H9 (cell line): ENCODE measurements at regions not wholly inside any gene's neighbourhood (a gene's known extent, or its start where the extent isn't known, plus 50 kb on each side); places are given as distances from the start of the nearest gene placed in this dataset.

Experiments used
- DNase-seq: peaks from one replicate; pipeline ENCODE4 v3.0.0-alpha.2; 2017
- H2AFZ ChIP-seq: one replicate; pipeline ENCODE4 v1.6.1; 2013; ENCODE audit warnings: mild to moderate bottlenecking, low read length, control low read depth, moderate library complexity
- H2AK5ac ChIP-seq: 2 replicates; pipeline ENCODE4 v1.6.1; 2013; ENCODE audit warnings: low read length, control low read depth, mixed read lengths; ENCODE audit not compliant: insufficient read length
- H2BK120ac ChIP-seq: one replicate; pipeline ENCODE4 v1.6.1; 2013; ENCODE audit warnings: low read depth, mild to moderate bottlenecking, low read length, control low read depth, inconsistent platforms; ENCODE audit not compliant: poor library complexity, severe bottlenecking
- H2BK12ac ChIP-seq: 2 replicates; pipeline ENCODE4 v1.6.1; 2013; ENCODE audit warnings: low read length, control low read depth, mixed read lengths, low read depth; ENCODE audit not compliant: insufficient read length
- H2BK15ac ChIP-seq: 2 replicates; pipeline ENCODE4 v1.6.1; 2013; ENCODE audit warnings: low read depth, low read length, control low read depth
- H2BK20ac ChIP-seq: one replicate; pipeline ENCODE4 v1.6.1; 2013; ENCODE audit warnings: low read depth, mild to moderate bottlenecking, low read length, control low read depth, inconsistent platforms; ENCODE audit not compliant: poor library complexity, severe bottlenecking
- H2BK5ac ChIP-seq: 2 replicates; pipeline ENCODE4 v1.6.1; 2013; ENCODE audit warnings: low read length, control low read depth, mixed read lengths; ENCODE audit not compliant: insufficient read length
- H3K14ac ChIP-seq: 2 replicates; pipeline ENCODE4 v1.6.1; 2013; ENCODE audit warnings: low read length, control low read depth; ENCODE audit not compliant: insufficient read depth
- H3K18ac ChIP-seq: 2 replicates; pipeline ENCODE4 v1.6.1; 2013; ENCODE audit warnings: low read depth, mild to moderate bottlenecking, mixed read lengths, low read length, control low read depth; ENCODE audit not compliant: insufficient read length
- H3K23ac ChIP-seq: 2 replicates; pipeline ENCODE4 v1.6.1; 2013; ENCODE audit warnings: low read length, control low read depth, mixed read lengths, low read depth; ENCODE audit not compliant: insufficient read length
- H3K23me2 ChIP-seq: 2 replicates; pipeline ENCODE4 v1.6.1; 2013; ENCODE audit warnings: low read depth, mild to moderate bottlenecking, mixed read lengths, low read length, control low read depth; ENCODE audit not compliant: insufficient read length, poor library complexity, severe bottlenecking
- H3K27ac ChIP-seq: 2 replicates; pipeline ENCODE4 v1.5.1; 2013; ENCODE audit warnings: low read length, control low read depth, mixed read lengths, low read depth; ENCODE audit not compliant: insufficient read length
- H3K27me3 ChIP-seq: 2 replicates; pipeline ENCODE4 v1.6.1; 2013; ENCODE audit warnings: low read length, control low read depth, inconsistent platforms; ENCODE audit not compliant: insufficient read depth
- H3K4ac ChIP-seq: 2 replicates; pipeline ENCODE4 v1.6.1; 2013; ENCODE audit warnings: low read depth, mild to moderate bottlenecking, control low read depth, inconsistent platforms, low read length, moderate library complexity
- H3K4me1 ChIP-seq: 2 replicates; pipeline ENCODE4 v1.6.1; 2013; ENCODE audit warnings: low read length, control low read depth, inconsistent platforms; ENCODE audit not compliant: insufficient read depth
- H3K4me2 ChIP-seq: 2 replicates; pipeline ENCODE4 v1.6.1; 2013; ENCODE audit warnings: low read length, control low read depth, mixed read lengths; ENCODE audit not compliant: insufficient read length, insufficient read depth
- H3K56ac ChIP-seq: 2 replicates; pipeline ENCODE4 v1.6.1; 2013; ENCODE audit warnings: low read depth, mild to moderate bottlenecking, mixed read lengths, low read length, control low read depth; ENCODE audit not compliant: insufficient read length
- H3K79me1 ChIP-seq: 2 replicates; pipeline ENCODE4 v1.6.1; 2013; ENCODE audit warnings: low read depth, mild to moderate bottlenecking, moderate library complexity, low read length, control low read depth, inconsistent platforms; ENCODE audit not compliant: insufficient read depth, poor library complexity, severe bottlenecking
- H3K79me2 ChIP-seq: 2 replicates; pipeline ENCODE4 v1.6.1; 2013; ENCODE audit warnings: low read length, control low read depth, inconsistent platforms; ENCODE audit not compliant: insufficient read depth
- H3K9ac ChIP-seq: 2 replicates; pipeline ENCODE4 v1.6.1; 2013; ENCODE audit warnings: low read length, control low read depth, mixed read lengths; ENCODE audit not compliant: insufficient read length; ENCODE audit errors: extremely low read depth
- H3K9me3 ChIP-seq: one replicate; pipeline ENCODE4 v1.6.1; 2013; ENCODE audit warnings: low read depth, low read length, inconsistent platforms; ENCODE audit not compliant: control insufficient read depth
- H3T11ph ChIP-seq: one replicate; pipeline ENCODE4 v1.6.1; 2013; ENCODE audit warnings: mild to moderate bottlenecking, low read length, control low read depth, inconsistent platforms
- H4K20me1 ChIP-seq: one replicate; pipeline ENCODE4 v1.6.1; 2013; ENCODE audit not compliant: control insufficient read depth, insufficient read length, insufficient read depth
- H4K5ac ChIP-seq: 2 replicates; pipeline ENCODE4 v1.6.1; 2013; ENCODE audit warnings: low read depth, mild to moderate bottlenecking, mixed read lengths, low read length, control low read depth; ENCODE audit not compliant: insufficient read length
- H4K8ac ChIP-seq: replicated peaks from 2 replicates; pipeline ENCODE4 v1.6.1; 2013; ENCODE audit warnings: low read length, control low read depth, mixed read lengths, low read depth; ENCODE audit not compliant: insufficient read length
- H4K91ac ChIP-seq: 2 replicates; pipeline ENCODE4 v1.6.1; 2013; ENCODE audit warnings: low read depth, mild to moderate bottlenecking, moderate library complexity, mixed read lengths, low read length, control low read depth; ENCODE audit not compliant: insufficient read length
- H3K27ac Mint-ChIP-seq, 3 experiments: 2 replicates in 2 of 3; 3 replicates in 1 of 3; pipeline ENCODE4 v1.8.0; 2020 to 2021; ENCODE audit warnings: mixed read lengths in 3 of 3, mild to moderate bottlenecking in 1 of 3, moderate library complexity in 1 of 3
- H3K27me3 Mint-ChIP-seq: 2 replicates; pipeline ENCODE4 v1.8.0; 2021; ENCODE audit warnings: low read depth, mild to moderate bottlenecking, moderate library complexity, mixed read lengths
- H3K36me3 Mint-ChIP-seq, 3 experiments: 2 replicates in 2 of 3; 3 replicates in 1 of 3; pipeline ENCODE4 v1.8.0; 2020 to 2021; ENCODE audit warnings: low read depth in 3 of 3, mixed read lengths in 3 of 3; ENCODE audit not compliant: insufficient read depth in 1 of 3
- H3K4me1 Mint-ChIP-seq, 2 experiments: 2 replicates each; pipeline ENCODE4 v1.8.0; 2020; ENCODE audit warnings: mixed read lengths in 2 of 2
- H3K4me3 Mint-ChIP-seq, 2 experiments: 2 replicates in 1 of 2; 3 replicates in 1 of 2; pipeline ENCODE4 v1.8.0; 2020 to 2021; ENCODE audit warnings: mild to moderate bottlenecking in 2 of 2, mixed read lengths in 2 of 2, moderate library complexity in 1 of 2
- H3K9me3 Mint-ChIP-seq, 2 experiments: 2 replicates in 1 of 2; 3 replicates in 1 of 2; pipeline ENCODE4 v1.8.0; 2020; ENCODE audit warnings: mild to moderate bottlenecking in 2 of 2, mixed read lengths in 2 of 2, moderate library complexity in 1 of 2
- WGBS: extraction: QIAGEN DNeasy Blood & Tissue Kit; methylation state at CpG from one replicate; pipeline ENCODE4 v1.1.7; 2013; ENCODE audit warnings: missing lambda C conversion rate, low lambda C conversion rate, mixed read lengths; ENCODE audit not compliant: insufficient read length; ENCODE audit errors: extremely low coverage; 5-methylcytosine and 5-hydroxymethylcytosine counted together
- TF ChIP-seq, protein P1 (sequence below): fragments of 200-600 bp; sonication (generic); conservative IDR thresholded peaks from 3 replicates; pipeline ENCODE4 v1.8.0; 2021; ENCODE audit warnings: antibody characterized with exemption, mild to moderate bottlenecking

DNA sequence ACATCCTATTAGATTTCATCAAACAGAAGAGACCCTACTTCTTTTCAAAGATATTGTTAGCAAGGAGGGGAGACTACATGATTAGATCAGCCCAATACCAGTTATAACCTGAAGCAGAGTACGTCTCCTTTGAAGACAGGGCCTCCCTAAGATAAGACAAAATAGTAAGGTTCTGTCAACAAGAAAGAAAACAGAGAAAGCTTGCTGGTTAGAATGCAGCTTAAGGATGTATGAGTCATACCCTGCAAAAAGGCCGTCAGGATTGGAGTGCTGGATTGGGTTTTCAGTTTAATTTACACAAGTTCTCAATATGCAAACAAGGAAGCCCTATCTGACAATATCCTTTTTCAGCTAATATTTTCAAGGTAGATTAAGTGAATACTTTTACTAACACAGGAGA lies 1581.2 kb upstream of the WWC1 start:
- no peak overlapping the region for H3K4me3 Mint-ChIP-seq
- H3K36me3 Mint-ChIP-seq, result peaks cover 0 to 17% (median 6%) of the 10 kb centered on the region in 3 experiments; a peak in 5 of 7 replicates
- H4K5ac ChIP-seq, result no peak overlapping the region
- H3K23me2 ChIP-seq, result no peaks in the 10 kb centered on the region
- H3K27ac ChIP-seq, result no peak overlapping the region
- H2BK120ac ChIP-seq, result no peak overlapping the region
- no peaks in the 10 kb centered on the region for H3K9me3 ChIP-seq
- no peak overlapping the region for H3K27ac Mint-ChIP-seq
- H2BK5ac ChIP-seq, result no peak overlapping the region
- no peak overlapping the region for H2BK12ac ChIP-seq
- no peak overlapping the region for H3K56ac ChIP-seq
- no peak for DNase-seq
- no peak overlapping the region for H3K14ac ChIP-seq
- TF ChIP-seq, protein P1, sequence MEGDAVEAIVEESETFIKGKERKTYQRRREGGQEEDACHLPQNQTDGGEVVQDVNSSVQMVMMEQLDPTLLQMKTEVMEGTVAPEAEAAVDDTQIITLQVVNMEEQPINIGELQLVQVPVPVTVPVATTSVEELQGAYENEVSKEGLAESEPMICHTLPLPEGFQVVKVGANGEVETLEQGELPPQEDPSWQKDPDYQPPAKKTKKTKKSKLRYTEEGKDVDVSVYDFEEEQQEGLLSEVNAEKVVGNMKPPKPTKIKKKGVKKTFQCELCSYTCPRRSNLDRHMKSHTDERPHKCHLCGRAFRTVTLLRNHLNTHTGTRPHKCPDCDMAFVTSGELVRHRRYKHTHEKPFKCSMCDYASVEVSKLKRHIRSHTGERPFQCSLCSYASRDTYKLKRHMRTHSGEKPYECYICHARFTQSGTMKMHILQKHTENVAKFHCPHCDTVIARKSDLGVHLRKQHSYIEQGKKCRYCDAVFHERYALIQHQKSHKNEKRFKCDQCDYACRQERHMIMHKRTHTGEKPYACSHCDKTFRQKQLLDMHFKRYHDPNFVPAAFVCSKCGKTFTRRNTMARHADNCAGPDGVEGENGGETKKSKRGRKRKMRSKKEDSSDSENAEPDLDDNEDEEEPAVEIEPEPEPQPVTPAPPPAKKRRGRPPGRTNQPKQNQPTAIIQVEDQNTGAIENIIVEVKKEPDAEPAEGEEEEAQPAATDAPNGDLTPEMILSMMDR, result no peak
- H2BK20ac ChIP-seq, result no peak overlapping the region
- no peak overlapping the region for H3K9ac ChIP-seq
- no peak overlapping the region for H4K91ac ChIP-seq
- no peak overlapping the region for H3T11ph ChIP-seq
- H3K4me2 ChIP-seq, result no peak overlapping the region
- no peak overlapping the region for H3K23ac ChIP-seq
- H3K27me3 Mint-ChIP-seq, result no peaks in the 10 kb centered on the region; the same call in 1 of the 2 replicates
- H4K8ac ChIP-seq, result no peak overlapping the region
- no CpG with 5 or more reads among the region's 2 CpGs for WGBS
- H4K20me1 ChIP-seq, result no peaks in the 10 kb centered on the region
- no peak overlapping the region for H3K4ac ChIP-seq
- H3K4me1 Mint-ChIP-seq, result peaks cover 28 to 33% of the 10 kb centered on the region in 2 experiments
- H2AK5ac ChIP-seq, result no peak overlapping the region
- no peaks in the 10 kb centered on the region for H3K27me3 ChIP-seq
- no peak overlapping the region for H3K18ac ChIP-seq
- no peak overlapping the region for H2AFZ ChIP-seq
- peaks cover 8% of the 10 kb centered on the region; the same call in 1 of the 2 replicates for H3K4me1 ChIP-seq
- H3K9me3 Mint-ChIP-seq, result peaks cover 4 to 6% of the 10 kb centered on the region in 2 experiments; a peak in 3 of 5 replicates
- H2BK15ac ChIP-seq, result no peak overlapping the region
- H3K79me1 ChIP-seq, result no peaks in the 10 kb centered on the region
- H3K79me2 ChIP-seq, result no peaks in the 10 kb centered on the region
